ENCODE measurements at regions not wholly inside any gene's neighbourhood (a gene's known extent, or its start where the extent isn't known, plus 50 kb on each side); places are given as distances from the start of the nearest gene placed in this dataset.
A peak's percentile ranks its signal among the peaks of the same experiment; 100 is the strongest.

GRCh38 chr13:82627183-82627582, 1255.1 kb downstream of the SLITRK1 start:
- DNase-seq (ENCODE audit: low read depth) = peak; percentile 39
- H3K4me3 ChIP-seq (ENCODE audit: control insufficient read depth, low read depth, low read length) = no peak overlapping the region
- TF ChIP-seq, protein P1, sequence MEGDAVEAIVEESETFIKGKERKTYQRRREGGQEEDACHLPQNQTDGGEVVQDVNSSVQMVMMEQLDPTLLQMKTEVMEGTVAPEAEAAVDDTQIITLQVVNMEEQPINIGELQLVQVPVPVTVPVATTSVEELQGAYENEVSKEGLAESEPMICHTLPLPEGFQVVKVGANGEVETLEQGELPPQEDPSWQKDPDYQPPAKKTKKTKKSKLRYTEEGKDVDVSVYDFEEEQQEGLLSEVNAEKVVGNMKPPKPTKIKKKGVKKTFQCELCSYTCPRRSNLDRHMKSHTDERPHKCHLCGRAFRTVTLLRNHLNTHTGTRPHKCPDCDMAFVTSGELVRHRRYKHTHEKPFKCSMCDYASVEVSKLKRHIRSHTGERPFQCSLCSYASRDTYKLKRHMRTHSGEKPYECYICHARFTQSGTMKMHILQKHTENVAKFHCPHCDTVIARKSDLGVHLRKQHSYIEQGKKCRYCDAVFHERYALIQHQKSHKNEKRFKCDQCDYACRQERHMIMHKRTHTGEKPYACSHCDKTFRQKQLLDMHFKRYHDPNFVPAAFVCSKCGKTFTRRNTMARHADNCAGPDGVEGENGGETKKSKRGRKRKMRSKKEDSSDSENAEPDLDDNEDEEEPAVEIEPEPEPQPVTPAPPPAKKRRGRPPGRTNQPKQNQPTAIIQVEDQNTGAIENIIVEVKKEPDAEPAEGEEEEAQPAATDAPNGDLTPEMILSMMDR (conservative IDR thresholded peaks at IDR 0.05; ENCODE audit: control insufficient read depth, insufficient read depth, low read depth, low read length) = no peak

DNA sequence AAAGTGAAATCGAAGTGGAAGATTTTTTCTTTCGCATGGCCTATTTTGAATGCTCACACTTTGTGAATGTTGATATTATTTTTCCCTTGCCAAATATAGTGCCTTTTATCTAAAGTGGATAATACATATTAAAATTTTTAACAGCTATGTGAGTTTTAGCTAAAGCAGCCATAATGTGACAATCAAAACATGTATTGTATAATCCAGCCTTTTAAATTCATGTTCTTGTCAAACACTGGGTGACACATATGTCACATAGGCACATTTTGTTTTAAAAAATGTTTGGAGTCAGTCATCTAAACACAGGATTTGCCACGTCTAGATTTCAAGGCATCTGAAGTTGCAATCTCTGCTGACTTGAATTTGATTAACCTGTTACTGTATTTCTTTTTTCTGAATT, 1256.6 kb downstream of the SLITRK1 start:
- TF ChIP-seq, protein P1 (conservative IDR thresholded peaks at IDR 0.05; ENCODE audit: control insufficient read depth, insufficient read depth, low read depth, low read length) = no peak
- H3K4me3 ChIP-seq (ENCODE audit: control insufficient read depth, low read depth, low read length) = no peak overlapping the region
- DNase-seq (ENCODE audit: low read depth) = no peak

DNA sequence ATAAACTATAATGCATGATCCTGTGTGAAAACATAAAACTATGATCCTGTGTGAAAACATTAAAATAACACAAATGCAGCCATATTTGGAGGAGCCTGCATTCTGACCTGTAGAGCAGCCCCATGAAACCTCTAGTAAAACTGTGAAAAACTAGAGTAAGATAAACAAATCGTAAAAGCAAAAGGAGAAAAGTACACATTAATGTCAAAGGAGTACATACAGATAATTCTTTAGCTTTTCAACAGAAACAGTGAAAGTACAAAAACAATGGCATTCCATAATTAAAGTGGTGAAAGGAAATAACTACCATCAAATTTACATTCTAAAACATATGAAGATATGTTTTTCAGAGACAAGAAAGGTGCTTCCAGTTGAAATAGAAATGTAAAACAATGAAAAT, 1267.2 kb downstream of the SLITRK1 start:
- TF ChIP-seq, protein P1 (conservative IDR thresholded peaks at IDR 0.05; ENCODE audit: control insufficient read depth, insufficient read depth, low read depth, low read length) = no peak
- no peak overlapping the region for H3K4me3 ChIP-seq (ENCODE audit: control insufficient read depth, low read depth, low read length)
- DNase-seq (ENCODE audit: low read depth) = no peak

GRCh38 chr13:82614086-82614485, 1268.2 kb downstream of the SLITRK1 start:
- H3K4me3 ChIP-seq (ENCODE audit: control insufficient read depth, low read depth, low read length) = no peak overlapping the region
- TF ChIP-seq, protein P1 (conservative IDR thresholded peaks at IDR 0.05; ENCODE audit: control insufficient read depth, insufficient read depth, low read depth, low read length) = no peak
- no peak for DNase-seq (ENCODE audit: low read depth)

GRCh38 chr13:82606008-82606407, 1276.3 kb downstream of the SLITRK1 start:
- no peak overlapping the region for H3K4me3 ChIP-seq (ENCODE audit: control insufficient read depth, low read depth, low read length)
- TF ChIP-seq, protein P1 (conservative IDR thresholded peaks at IDR 0.05; ENCODE audit: control insufficient read depth, insufficient read depth, low read depth, low read length) = no peak
- DNase-seq (ENCODE audit: low read depth) = no peak

- DNase-seq (ENCODE audit: low read depth) = no peak
- H3K4me3 ChIP-seq (ENCODE audit: control insufficient read depth, low read depth, low read length) = no peak overlapping the region
- TF ChIP-seq, protein P1 (conservative IDR thresholded peaks at IDR 0.05; ENCODE audit: control insufficient read depth, insufficient read depth, low read depth, low read length) = no peak
Observed at GRCh38 chr13:82597747-82598146, 1284.5 kb downstream of the SLITRK1 start.

GRCh38 chr13:82593239-82593638, 1289.0 kb downstream of the SLITRK1 start:
- TF ChIP-seq, protein P1 (conservative IDR thresholded peaks at IDR 0.05; ENCODE audit: control insufficient read depth, insufficient read depth, low read depth, low read length) = no peak
- DNase-seq (ENCODE audit: low read depth) = no peak
- no peak overlapping the region for H3K4me3 ChIP-seq (ENCODE audit: control insufficient read depth, low read depth, low read length)

All from fibroblast of mammary gland (primary cell).